ENCODE measurements at regions not wholly inside any gene's neighbourhood (a gene's known extent, or its start where the extent isn't known, plus 50 kb on each side); places are given as distances from the start of the nearest gene placed in this dataset.
"Not testable (repeated sequence)": the region's sequence is repeated elsewhere in the genome, so short reads cannot be mapped to it uniquely, and the experiment has no call there.

- Mint-ChIP-seq H3K27ac (ENCODE audit: unreplicated experiment) (no peak overlapping the region), H3K4me1 (ENCODE audit: unreplicated experiment) (no peaks in the 10 kb centered on the region), H3K4me3 (ENCODE audit: unreplicated experiment) (no peak overlapping the region), H3K9me3 (ENCODE audit: unreplicated experiment) (peaks cover 4% of the 10 kb centered on the region), H3K27me3 (ENCODE audit: unreplicated experiment) (peaks cover 10% of the 10 kb centered on the region), H3K36me3 (ENCODE audit: unreplicated experiment) (no peaks in the 10 kb centered on the region)
- DNase-seq (ENCODE audit: extremely low spot score, unreplicated experiment): no peak
- TF ChIP-seq CTCF (IDR thresholded peaks at IDR 0.05): no peak
These were observed 170.8 kb downstream of the PMAIP1 start for GRCh38 chr18:60070631-60071030.

DNA sequence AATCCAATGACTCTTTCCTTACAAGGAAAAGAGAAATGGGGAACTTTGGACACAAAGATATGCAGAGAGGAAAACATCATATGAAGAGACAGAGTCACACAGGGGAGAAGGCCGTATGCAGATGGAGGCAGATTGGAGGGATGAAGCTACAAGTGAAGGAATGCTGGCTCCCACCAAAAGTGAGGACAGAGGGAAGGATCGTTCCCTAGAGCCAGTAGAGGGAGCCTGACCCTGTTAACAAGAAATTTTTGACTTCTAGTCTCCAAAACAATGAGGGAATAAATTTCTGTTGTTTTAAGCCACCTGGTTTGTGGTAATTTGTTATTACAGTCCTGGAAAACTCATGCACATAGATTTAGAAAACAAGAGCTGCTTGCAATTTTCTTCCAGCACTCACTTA, 169.3 kb downstream of the PMAIP1 start:
- H3K36me3 Mint-ChIP-seq (ENCODE audit: unreplicated experiment): no peaks in the 10 kb centered on the region
- TF ChIP-seq CTCF (IDR thresholded peaks at IDR 0.05): no peak
- H3K4me1 Mint-ChIP-seq (ENCODE audit: unreplicated experiment): no peaks in the 10 kb centered on the region
- no peak for DNase-seq (ENCODE audit: extremely low spot score, unreplicated experiment)
- H3K27ac Mint-ChIP-seq (ENCODE audit: unreplicated experiment): no peak overlapping the region
- H3K9me3 Mint-ChIP-seq (ENCODE audit: unreplicated experiment): peaks cover 4% of the 10 kb centered on the region
- H3K4me3 Mint-ChIP-seq (ENCODE audit: unreplicated experiment): no peak overlapping the region
- H3K27me3 Mint-ChIP-seq (ENCODE audit: unreplicated experiment): peaks cover 10% of the 10 kb centered on the region

DNA sequence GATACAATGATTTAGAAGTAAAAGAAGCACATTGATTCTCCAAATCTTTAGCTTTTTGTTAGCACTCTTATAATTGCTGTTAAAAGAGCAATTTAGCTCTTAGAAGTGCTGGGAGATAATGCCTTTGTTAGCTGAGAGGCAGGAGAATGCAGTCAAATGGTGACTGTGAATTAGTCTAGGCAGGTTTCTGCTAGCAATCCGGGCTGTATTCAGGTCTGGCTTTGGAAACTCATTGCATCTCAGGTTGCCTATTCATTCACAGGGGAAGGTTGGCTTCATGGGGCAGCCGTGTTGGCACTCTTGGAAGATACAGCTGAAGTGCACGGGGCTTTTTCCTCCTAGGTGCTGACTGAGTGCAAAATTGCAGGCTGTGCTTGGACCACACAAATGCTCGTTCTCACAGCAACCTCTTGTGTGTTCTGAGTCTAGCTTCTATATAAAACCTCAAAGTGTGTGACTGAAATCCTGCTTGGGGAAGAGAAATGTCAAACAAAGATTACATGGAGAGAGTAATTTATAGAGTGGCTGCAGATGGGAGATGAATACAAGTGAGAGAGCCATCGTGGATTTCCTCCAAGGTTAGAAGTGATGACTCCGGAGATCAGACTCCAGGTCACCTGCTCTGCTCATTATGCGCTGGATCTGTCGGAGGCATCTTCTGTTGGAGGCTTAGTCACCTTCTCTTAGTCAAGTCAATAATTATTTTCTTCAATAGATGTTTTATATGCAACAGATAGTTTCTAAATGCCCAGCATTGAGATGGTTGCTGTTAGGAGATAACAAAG, 167.8 kb downstream of the PMAIP1 start:
- no peak for TF ChIP-seq CTCF (IDR thresholded peaks at IDR 0.05)
- no peak overlapping the region for H3K27ac Mint-ChIP-seq (ENCODE audit: unreplicated experiment)
- H3K4me3 Mint-ChIP-seq (ENCODE audit: unreplicated experiment): no peak overlapping the region
- no peaks in the 10 kb centered on the region for H3K36me3 Mint-ChIP-seq (ENCODE audit: unreplicated experiment)
- H3K4me1 Mint-ChIP-seq (ENCODE audit: unreplicated experiment): no peaks in the 10 kb centered on the region
- H3K27me3 Mint-ChIP-seq (ENCODE audit: unreplicated experiment): peaks cover 10% of the 10 kb centered on the region
- DNase-seq (ENCODE audit: extremely low spot score, unreplicated experiment): no peak
- peaks cover 4% of the 10 kb centered on the region for H3K9me3 Mint-ChIP-seq (ENCODE audit: unreplicated experiment)

DNA sequence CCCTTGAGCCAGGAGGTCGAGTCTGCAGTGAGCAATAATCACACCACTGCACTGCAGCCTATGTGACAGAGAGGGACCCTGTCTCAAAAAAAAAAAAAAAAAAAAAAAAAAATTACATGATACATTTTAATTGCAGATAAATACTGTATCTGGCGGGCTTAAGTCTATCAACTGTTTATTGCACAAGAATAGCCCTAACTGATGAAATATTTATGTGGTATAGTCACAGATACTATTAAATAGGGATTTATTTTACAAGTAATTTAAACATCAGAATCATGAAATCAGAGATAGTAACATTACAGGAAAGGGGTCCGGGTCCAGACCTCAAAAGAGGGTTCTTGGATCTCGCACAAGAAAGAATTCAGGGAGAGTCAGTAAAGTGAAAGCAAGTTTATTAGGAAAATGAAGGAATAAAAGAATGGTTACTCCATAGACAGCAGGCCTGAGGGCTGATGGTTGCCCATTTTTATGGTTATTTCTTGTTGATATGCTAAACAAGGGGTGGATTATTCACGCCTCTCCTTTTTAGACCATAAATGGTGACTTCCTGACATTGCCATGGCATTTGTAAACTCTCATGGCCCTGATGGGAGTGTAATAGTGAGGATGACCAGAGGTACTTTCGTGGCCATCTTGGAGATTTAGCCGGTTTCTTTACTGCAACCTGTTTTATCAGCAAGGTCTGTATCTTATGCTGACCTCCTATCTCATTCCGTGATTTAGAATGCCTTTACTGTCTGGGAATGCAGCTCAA, 166.6 kb downstream of the PMAIP1 start:
- H3K27me3 Mint-ChIP-seq (ENCODE audit: unreplicated experiment): peaks cover 7% of the 10 kb centered on the region
- H3K4me1 Mint-ChIP-seq (ENCODE audit: unreplicated experiment): no peaks in the 10 kb centered on the region
- DNase-seq (ENCODE audit: extremely low spot score, unreplicated experiment): no peak
- H3K9me3 Mint-ChIP-seq (ENCODE audit: unreplicated experiment): no peaks in the 10 kb centered on the region
- no peak for TF ChIP-seq CTCF (IDR thresholded peaks at IDR 0.05)
- no peaks in the 10 kb centered on the region for H3K36me3 Mint-ChIP-seq (ENCODE audit: unreplicated experiment)
- no peak overlapping the region for H3K27ac Mint-ChIP-seq (ENCODE audit: unreplicated experiment)
- H3K4me3 Mint-ChIP-seq (ENCODE audit: unreplicated experiment): no peak overlapping the region

DNA sequence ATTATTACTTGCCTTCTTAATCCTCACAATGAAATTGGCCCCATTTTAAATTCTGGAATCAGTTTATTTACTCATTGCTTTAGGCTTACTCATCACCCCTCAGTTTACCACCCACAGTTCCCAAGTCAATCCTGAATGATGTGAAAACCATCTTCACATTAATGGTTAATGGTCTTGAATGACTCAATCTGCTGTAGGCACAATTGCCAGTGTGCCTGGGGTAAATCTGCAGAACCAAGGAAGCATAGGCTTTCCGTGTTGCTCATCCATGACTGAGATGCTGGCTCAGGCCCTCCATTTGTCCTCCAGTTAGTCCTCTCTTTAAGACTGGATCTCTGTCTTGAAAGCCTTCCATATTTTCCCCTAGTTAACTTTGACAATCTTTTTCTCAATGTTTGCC, 164.5 kb downstream of the PMAIP1 start:
- Mint-ChIP-seq H3K4me1 (ENCODE audit: unreplicated experiment) (no peaks in the 10 kb centered on the region), H3K27ac (ENCODE audit: unreplicated experiment) (no peak overlapping the region), H3K27me3 (ENCODE audit: unreplicated experiment) (peaks cover 12% of the 10 kb centered on the region), H3K4me3 (ENCODE audit: unreplicated experiment) (no peak overlapping the region), H3K36me3 (ENCODE audit: unreplicated experiment) (no peaks in the 10 kb centered on the region), H3K9me3 (ENCODE audit: unreplicated experiment) (no peaks in the 10 kb centered on the region)
- no peak for TF ChIP-seq CTCF (IDR thresholded peaks at IDR 0.05)
- DNase-seq (ENCODE audit: extremely low spot score, unreplicated experiment): no peak

DNA sequence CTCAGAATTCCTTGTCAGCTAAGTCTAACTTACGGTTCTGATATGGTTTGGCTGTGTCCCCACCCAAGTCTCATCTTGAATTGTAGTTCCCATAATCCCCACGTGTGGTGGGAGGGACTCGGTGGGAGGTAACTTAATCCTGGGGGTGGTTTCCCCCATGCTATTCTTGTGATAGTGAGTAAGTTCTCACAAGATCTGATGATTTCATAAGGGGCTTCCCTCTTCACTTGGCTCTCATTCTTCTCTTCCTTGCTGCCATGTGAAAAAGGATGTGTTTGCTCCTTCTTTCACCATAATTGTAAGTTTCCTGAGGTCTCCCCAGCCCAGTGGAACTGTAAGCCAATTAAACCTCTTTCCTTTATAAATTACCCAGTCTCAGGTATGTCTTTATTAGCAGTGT, 163.0 kb downstream of the PMAIP1 start:
- H3K9me3 Mint-ChIP-seq (ENCODE audit: unreplicated experiment); H3K36me3 Mint-ChIP-seq (ENCODE audit: unreplicated experiment); H3K4me1 Mint-ChIP-seq (ENCODE audit: unreplicated experiment); H3K4me3 Mint-ChIP-seq (ENCODE audit: unreplicated experiment); DNase-seq (ENCODE audit: extremely low spot score, unreplicated experiment); H3K27ac Mint-ChIP-seq (ENCODE audit: unreplicated experiment): not testable (repeated sequence)
- H3K27me3 Mint-ChIP-seq (ENCODE audit: unreplicated experiment): peaks cover 11% of the 10 kb centered on the region
